Spleen (tissue), 7 donors: ENCODE measurements at regions not wholly inside any gene's neighbourhood (a gene's known extent, or its start where the extent isn't known, plus 50 kb on each side); places are given as distances from the start of the nearest gene placed in this dataset.
"Not testable (repeated sequence)": the region's sequence is repeated elsewhere in the genome, so short reads cannot be mapped to it uniquely, and the experiment has no call there.

Experiments used
- CTCF ChIP-seq, 11 experiments: fragments of 200-600 bp in 7 of 11; fragments of 450-650 bp in 4 of 11; sonication (generic) in 4 of 11; IDR thresholded peaks in 8 of 11; conservative IDR thresholded peaks in 3 of 11; 1 replicate in 7 of 11; 2 replicates in 4 of 11; pipeline versions ENCODE4 v1.4.0 to v1.8.0; 2016 to 2021; ENCODE audit warnings: antibody characterized with exemption in 11 of 11, inconsistent platforms in 4 of 11, mild to moderate bottlenecking in 1 of 11
- POLR2A ChIP-seq, 3 donors: fragments of 450-650 bp; IDR thresholded peaks; one replicate each; pipeline ENCODE4 v1.5.1; 2017; ENCODE audit warnings: antibody characterized with exemption in 3 of 3, mild to moderate bottlenecking in 1 of 3
- POLR2AphosphoS5 ChIP-seq, 3 donors: sonication (generic); formaldehyde crosslinking; IDR thresholded peaks; one replicate each; pipeline ENCODE4 v1.5.1; 2017; ENCODE audit warnings: antibody characterized with exemption in 3 of 3
- donor health status: DM: no; HTN: no; CAD: no; lungs with moderate emphysema.
- donor health status: DM: no; HTN: no; CAD: no.
- donor health status: DM: no; HTN: no; CAD: no.

- TF ChIP-seq CTCF (IDR thresholded peaks at IDR 0.05 in 8 of 11, conservative IDR thresholded peaks at IDR 0.05 in 3 of 11); POLR2A (IDR thresholded peaks at IDR 0.05); POLR2AphosphoS5 (IDR thresholded peaks at IDR 0.05): not testable (repeated sequence)
These were observed 299.3 kb upstream of the WSB1 start for GRCh38 chr17:26994648-26995047.
